ENCODE measurements at regions not wholly inside any gene's neighbourhood (a gene's known extent, or its start where the extent isn't known, plus 50 kb on each side); places are given as distances from the start of the nearest gene placed in this dataset.

DNA sequence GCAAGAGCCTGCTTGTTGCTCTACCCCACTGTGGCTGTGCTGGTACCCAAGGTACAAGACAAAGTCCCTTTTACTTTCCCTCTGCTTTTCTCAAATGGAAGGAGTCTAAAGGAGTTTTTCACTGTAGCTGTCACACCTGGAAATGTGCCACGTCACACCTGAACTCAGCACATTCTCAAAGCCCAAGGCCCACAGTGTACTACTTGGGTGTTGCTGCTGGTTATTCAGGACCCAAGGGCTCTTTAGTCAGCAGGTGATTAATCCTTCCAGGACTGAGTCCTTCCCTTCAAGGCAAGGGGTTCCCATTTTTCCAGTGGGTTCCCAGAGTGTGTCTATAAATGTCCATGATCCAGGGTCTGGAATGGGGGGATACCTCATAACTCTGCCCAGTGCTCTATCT, 63.2 kb upstream of the STK39 start:
- Histone ChIP-seq H3K4me3 (replicated peaks in 1 of 4; ENCODE audit: control extremely low read depth in 1 of 4, insufficient read depth in 1 of 4, low read depth in 3 of 4, low read length in 4 of 4) (no peak overlapping the region), H3K4me1 (ENCODE audit: control insufficient read depth, extremely low read depth, insufficient read depth, low read length) (no peaks in the 10 kb centered on the region), H3K79me2 (ENCODE audit: control insufficient read depth, insufficient read depth, low read length) (no peaks in the 10 kb centered on the region), H3K9ac (ENCODE audit: insufficient read depth, low read length) (no peak overlapping the region), H3K27ac (ENCODE audit: insufficient read depth, low read length) (no peak overlapping the region), H2AFZ (ENCODE audit: low read length) (no peak overlapping the region), H4K20me1 (ENCODE audit: control insufficient read depth, extremely low read depth, insufficient read depth, low read length) (no peaks in the 10 kb centered on the region), H3K9me3 (ENCODE audit: control insufficient read depth, insufficient read depth, low read depth, low read length) (no peaks in the 10 kb centered on the region), H3K36me3 (ENCODE audit: control insufficient read depth, insufficient read depth, low read length) (no peaks in the 10 kb centered on the region), H3K27me3 (ENCODE audit: control insufficient read depth, insufficient read depth, low read length) (no peaks in the 10 kb centered on the region), H3K4me2 (ENCODE audit: extremely low read depth, insufficient read depth, low read length) (no peak overlapping the region)
- DNase-seq (ENCODE audit: low read depth in 2 of 2) = no peak
- TF ChIP-seq, protein P1, sequence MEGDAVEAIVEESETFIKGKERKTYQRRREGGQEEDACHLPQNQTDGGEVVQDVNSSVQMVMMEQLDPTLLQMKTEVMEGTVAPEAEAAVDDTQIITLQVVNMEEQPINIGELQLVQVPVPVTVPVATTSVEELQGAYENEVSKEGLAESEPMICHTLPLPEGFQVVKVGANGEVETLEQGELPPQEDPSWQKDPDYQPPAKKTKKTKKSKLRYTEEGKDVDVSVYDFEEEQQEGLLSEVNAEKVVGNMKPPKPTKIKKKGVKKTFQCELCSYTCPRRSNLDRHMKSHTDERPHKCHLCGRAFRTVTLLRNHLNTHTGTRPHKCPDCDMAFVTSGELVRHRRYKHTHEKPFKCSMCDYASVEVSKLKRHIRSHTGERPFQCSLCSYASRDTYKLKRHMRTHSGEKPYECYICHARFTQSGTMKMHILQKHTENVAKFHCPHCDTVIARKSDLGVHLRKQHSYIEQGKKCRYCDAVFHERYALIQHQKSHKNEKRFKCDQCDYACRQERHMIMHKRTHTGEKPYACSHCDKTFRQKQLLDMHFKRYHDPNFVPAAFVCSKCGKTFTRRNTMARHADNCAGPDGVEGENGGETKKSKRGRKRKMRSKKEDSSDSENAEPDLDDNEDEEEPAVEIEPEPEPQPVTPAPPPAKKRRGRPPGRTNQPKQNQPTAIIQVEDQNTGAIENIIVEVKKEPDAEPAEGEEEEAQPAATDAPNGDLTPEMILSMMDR (conservative IDR thresholded peaks at IDR 0.05 in 1 of 2, IDR thresholded peaks at IDR 0.05 in 1 of 2; ENCODE audit: low read depth in 1 of 2, low read length in 2 of 2) = no peak
- no peak for TF ChIP-seq EZH2 (IDR thresholded peaks at IDR 0.05; ENCODE audit: low read length, missing control alignments)

DNA sequence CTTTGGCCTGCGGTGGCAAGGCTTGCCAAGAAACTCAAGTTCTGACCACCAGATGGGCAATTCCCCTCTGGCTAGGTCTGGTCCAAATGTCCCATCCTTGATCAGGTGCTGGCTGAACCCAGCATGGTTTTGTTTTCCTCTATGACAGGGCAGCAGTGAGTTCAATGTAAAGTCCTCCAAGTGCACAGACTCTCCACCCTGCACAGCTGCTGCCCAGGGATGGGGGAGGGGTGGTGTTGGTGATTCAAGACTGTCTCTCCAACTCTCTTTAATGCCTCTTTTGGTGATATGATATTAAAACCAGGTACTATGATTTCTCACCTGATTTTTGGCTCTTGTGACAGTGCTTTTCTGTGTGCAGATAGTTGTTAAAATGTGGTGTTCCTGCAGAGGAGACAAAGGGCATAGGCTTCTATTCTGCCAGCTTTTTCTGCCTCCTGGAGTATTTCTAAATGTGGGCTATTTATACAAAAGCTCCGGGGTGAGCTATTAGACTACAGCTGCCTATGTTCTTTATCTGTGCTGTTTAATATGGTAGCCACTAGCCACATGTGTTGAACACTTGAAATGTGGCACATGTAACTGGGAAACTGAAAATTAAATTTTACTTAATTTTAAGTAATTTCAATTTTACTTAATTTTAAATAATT, 64.0 kb upstream of the STK39 start:
- Histone ChIP-seq H3K27ac (ENCODE audit: insufficient read depth, low read length) (no peak overlapping the region), H3K36me3 (ENCODE audit: control insufficient read depth, insufficient read depth, low read length) (no peaks in the 10 kb centered on the region), H3K9me3 (ENCODE audit: control insufficient read depth, insufficient read depth, low read depth, low read length) (no peaks in the 10 kb centered on the region), H3K27me3 (ENCODE audit: control insufficient read depth, insufficient read depth, low read length) (no peaks in the 10 kb centered on the region), H3K4me3 (replicated peaks in 1 of 4; ENCODE audit: control extremely low read depth in 1 of 4, insufficient read depth in 1 of 4, low read depth in 3 of 4, low read length in 4 of 4) (no peak overlapping the region), H2AFZ (ENCODE audit: low read length) (no peak overlapping the region), H4K20me1 (ENCODE audit: control insufficient read depth, extremely low read depth, insufficient read depth, low read length) (no peaks in the 10 kb centered on the region), H3K4me2 (ENCODE audit: extremely low read depth, insufficient read depth, low read length) (no peak overlapping the region), H3K79me2 (ENCODE audit: control insufficient read depth, insufficient read depth, low read length) (no peaks in the 10 kb centered on the region), H3K4me1 (ENCODE audit: control insufficient read depth, extremely low read depth, insufficient read depth, low read length) (no peaks in the 10 kb centered on the region), H3K9ac (ENCODE audit: insufficient read depth, low read length) (no peak overlapping the region)
- TF ChIP-seq EZH2 (IDR thresholded peaks at IDR 0.05; ENCODE audit: low read length, missing control alignments) = no peak
- TF ChIP-seq, protein P1 (conservative IDR thresholded peaks at IDR 0.05 in 1 of 2, IDR thresholded peaks at IDR 0.05 in 1 of 2; ENCODE audit: low read depth in 1 of 2, low read length in 2 of 2) = no peak
- DNase-seq (ENCODE audit: low read depth in 2 of 2) = no peak

DNA sequence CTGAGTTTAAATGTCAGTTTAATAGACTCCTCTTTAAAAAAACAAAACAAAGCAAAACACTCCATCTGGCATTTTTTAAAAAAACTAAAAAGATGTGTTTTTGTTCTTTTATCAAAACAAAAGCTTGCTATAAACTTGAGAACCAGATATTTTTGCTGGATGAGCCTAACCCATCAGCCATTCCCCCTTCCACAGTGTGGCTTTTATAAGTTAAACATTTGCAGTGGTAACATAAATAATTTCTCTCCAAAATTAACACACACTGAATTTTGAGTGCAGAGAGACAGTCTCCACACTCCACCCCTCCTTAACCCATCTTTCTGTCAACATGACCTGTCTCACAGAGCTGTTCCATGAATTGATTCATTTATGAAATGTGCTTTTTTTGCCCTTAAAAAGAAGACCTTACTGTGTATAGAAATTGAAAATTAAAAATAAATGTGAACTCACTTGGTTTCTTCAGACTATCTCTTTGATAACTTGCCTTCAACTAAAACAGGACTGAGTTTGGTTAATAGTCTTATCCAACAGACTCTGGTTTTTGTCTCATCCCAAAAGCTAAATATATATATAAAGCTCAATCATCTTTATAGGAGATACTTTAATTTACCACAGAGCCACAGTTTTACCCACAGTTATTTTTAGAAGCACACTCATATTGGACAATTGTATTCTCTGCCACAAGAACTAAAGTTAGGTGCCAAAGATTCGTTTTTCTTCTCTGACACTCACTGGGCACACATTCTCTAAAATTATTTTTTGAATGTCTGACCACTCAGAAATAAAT, 64.8 kb upstream of the STK39 start:
- no peaks in the 10 kb centered on the region for H4K20me1 ChIP-seq (ENCODE audit: control insufficient read depth, extremely low read depth, insufficient read depth, low read length)
- H3K27me3 ChIP-seq (ENCODE audit: control insufficient read depth, insufficient read depth, low read length) = no peaks in the 10 kb centered on the region
- H3K4me3 ChIP-seq (replicated peaks in 1 of 4; ENCODE audit: control extremely low read depth in 1 of 4, insufficient read depth in 1 of 4, low read depth in 3 of 4, low read length in 4 of 4) = no peak overlapping the region
- no peak overlapping the region for H3K4me2 ChIP-seq (ENCODE audit: extremely low read depth, insufficient read depth, low read length)
- H3K79me2 ChIP-seq (ENCODE audit: control insufficient read depth, insufficient read depth, low read length) = no peaks in the 10 kb centered on the region
- TF ChIP-seq, protein P1 (conservative IDR thresholded peaks at IDR 0.05 in 1 of 2, IDR thresholded peaks at IDR 0.05 in 1 of 2; ENCODE audit: low read depth in 1 of 2, low read length in 2 of 2) = no peak
- TF ChIP-seq EZH2 (IDR thresholded peaks at IDR 0.05; ENCODE audit: low read length, missing control alignments) = no peak
- no peaks in the 10 kb centered on the region for H3K9me3 ChIP-seq (ENCODE audit: control insufficient read depth, insufficient read depth, low read depth, low read length)
- no peak overlapping the region for H3K27ac ChIP-seq (ENCODE audit: insufficient read depth, low read length)
- peak; percentile 28 to 49 for DNase-seq (ENCODE audit: low read depth in 2 of 2)
- H3K36me3 ChIP-seq (ENCODE audit: control insufficient read depth, insufficient read depth, low read length) = no peaks in the 10 kb centered on the region
- no peak overlapping the region for H3K9ac ChIP-seq (ENCODE audit: insufficient read depth, low read length)
- H2AFZ ChIP-seq (ENCODE audit: low read length) = no peak overlapping the region
- H3K4me1 ChIP-seq (ENCODE audit: control insufficient read depth, extremely low read depth, insufficient read depth, low read length) = no peaks in the 10 kb centered on the region

All from fibroblast of lung (primary cell).